ENCODE measurements at regions not wholly inside any gene's neighbourhood (a gene's known extent, or its start where the extent isn't known, plus 50 kb on each side); places are given as distances from the start of the nearest gene placed in this dataset.

DNA sequence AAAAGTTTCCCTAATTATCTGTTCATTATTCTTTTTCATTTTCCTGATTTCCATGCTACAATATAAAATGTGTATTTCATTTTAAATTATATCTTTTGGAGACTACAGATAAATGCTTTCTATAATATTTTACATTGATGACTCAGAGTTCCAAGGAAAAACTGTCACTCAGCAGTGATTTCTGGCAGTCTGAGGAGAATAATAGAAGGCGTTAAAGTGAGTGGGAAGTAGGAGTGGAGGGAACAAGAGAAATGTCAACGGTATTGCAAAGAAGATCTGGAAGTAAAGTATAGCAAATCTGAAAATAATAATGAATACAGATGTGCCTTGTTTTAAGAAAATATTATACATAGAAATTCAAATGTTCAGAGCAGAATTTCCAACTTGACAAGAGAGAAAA lies 293.6 kb upstream of the PITX2 start:
- TF ChIP-seq, protein P1, sequence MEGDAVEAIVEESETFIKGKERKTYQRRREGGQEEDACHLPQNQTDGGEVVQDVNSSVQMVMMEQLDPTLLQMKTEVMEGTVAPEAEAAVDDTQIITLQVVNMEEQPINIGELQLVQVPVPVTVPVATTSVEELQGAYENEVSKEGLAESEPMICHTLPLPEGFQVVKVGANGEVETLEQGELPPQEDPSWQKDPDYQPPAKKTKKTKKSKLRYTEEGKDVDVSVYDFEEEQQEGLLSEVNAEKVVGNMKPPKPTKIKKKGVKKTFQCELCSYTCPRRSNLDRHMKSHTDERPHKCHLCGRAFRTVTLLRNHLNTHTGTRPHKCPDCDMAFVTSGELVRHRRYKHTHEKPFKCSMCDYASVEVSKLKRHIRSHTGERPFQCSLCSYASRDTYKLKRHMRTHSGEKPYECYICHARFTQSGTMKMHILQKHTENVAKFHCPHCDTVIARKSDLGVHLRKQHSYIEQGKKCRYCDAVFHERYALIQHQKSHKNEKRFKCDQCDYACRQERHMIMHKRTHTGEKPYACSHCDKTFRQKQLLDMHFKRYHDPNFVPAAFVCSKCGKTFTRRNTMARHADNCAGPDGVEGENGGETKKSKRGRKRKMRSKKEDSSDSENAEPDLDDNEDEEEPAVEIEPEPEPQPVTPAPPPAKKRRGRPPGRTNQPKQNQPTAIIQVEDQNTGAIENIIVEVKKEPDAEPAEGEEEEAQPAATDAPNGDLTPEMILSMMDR (IDR thresholded peaks at IDR 0.05; ENCODE audit: poor library complexity), result no peak
- TF ChIP-seq EZH2phosphoT487 (IDR thresholded peaks at IDR 0.05; ENCODE audit: low read depth, severe bottlenecking, unreplicated experiment), result no peak
